ENCODE measurements at regions not wholly inside any gene's neighbourhood (a gene's known extent, or its start where the extent isn't known, plus 50 kb on each side); places are given as distances from the start of the nearest gene placed in this dataset.

GRCh38 chr7:29754874-29755490 lies 51.3 kb upstream of the WIPF3 start:
- TF ChIP-seq SMC3 (IDR thresholded peaks at IDR 0.05; ENCODE audit: low read depth, low read length) (no peak), CTCF (conservative IDR thresholded peaks at IDR 0.05; ENCODE audit: low read depth, low read length) (no peak), NFE2L2 (IDR thresholded peaks at IDR 0.05; ENCODE audit: low read depth, low read length) (no peak)
